Esophagus (tissue), 2 donors: ENCODE measurements at regions not wholly inside any gene's neighbourhood (a gene's known extent, or its start where the extent isn't known, plus 50 kb on each side); places are given as distances from the start of the nearest gene placed in this dataset.
"Not testable (repeated sequence)": the region's sequence is repeated elsewhere in the genome, so short reads cannot be mapped to it uniquely, and the experiment has no call there.

Source experiments
- H3K27ac ChIP-seq, 2 donors: one replicate each; pipeline ENCODE4 v1.5.1; 2013; ENCODE audit warnings: low read depth in 2 of 2, mild to moderate bottlenecking in 2 of 2, inconsistent platforms in 1 of 2, low read length in 1 of 2, moderate library complexity in 1 of 2
- H3K27me3 ChIP-seq, 2 donors: one replicate each; pipeline ENCODE4 v1.6.1; 2013; ENCODE audit warnings: low read length in 2 of 2, control low read depth in 1 of 2, mild to moderate bottlenecking in 1 of 2; ENCODE audit not compliant: insufficient read depth in 2 of 2, control insufficient read depth in 1 of 2
- H3K36me3 ChIP-seq, 2 donors: one replicate each; pipeline ENCODE4 v1.6.1; 2013; ENCODE audit warnings: low read length in 1 of 2; ENCODE audit not compliant: control insufficient read depth in 2 of 2, insufficient read depth in 2 of 2
- H3K4me1 ChIP-seq, 2 donors: one replicate each; pipeline ENCODE4 v1.6.1; 2013; ENCODE audit warnings: low read length in 1 of 2; ENCODE audit not compliant: control insufficient read depth in 2 of 2, insufficient read depth in 2 of 2
- H3K4me3 ChIP-seq, 2 donors: one replicate each; pipeline ENCODE4 v1.5.1; 2013; ENCODE audit warnings: low read length in 2 of 2, mild to moderate bottlenecking in 2 of 2, low read depth in 1 of 2, moderate library complexity in 1 of 2
- H3K9me3 ChIP-seq, 2 donors: one replicate each; pipeline ENCODE4 v1.6.1; 2013; ENCODE audit warnings: mild to moderate bottlenecking in 2 of 2, low read depth in 1 of 2, low read length in 1 of 2, moderate library complexity in 1 of 2; ENCODE audit not compliant: control insufficient read depth in 2 of 2, insufficient read depth in 1 of 2
- WGBS, 2 donors: extraction: QIAGEN DNeasy Blood & Tissue Kit; methylation state at CpG; one replicate each; pipeline ENCODE4 v1.1.7; 2013; 5-methylcytosine and 5-hydroxymethylcytosine counted together
- donor health status: healthy with polysubstance abuse.
- donor health status: Bipolar disorder and iron deficiency.

DNA sequence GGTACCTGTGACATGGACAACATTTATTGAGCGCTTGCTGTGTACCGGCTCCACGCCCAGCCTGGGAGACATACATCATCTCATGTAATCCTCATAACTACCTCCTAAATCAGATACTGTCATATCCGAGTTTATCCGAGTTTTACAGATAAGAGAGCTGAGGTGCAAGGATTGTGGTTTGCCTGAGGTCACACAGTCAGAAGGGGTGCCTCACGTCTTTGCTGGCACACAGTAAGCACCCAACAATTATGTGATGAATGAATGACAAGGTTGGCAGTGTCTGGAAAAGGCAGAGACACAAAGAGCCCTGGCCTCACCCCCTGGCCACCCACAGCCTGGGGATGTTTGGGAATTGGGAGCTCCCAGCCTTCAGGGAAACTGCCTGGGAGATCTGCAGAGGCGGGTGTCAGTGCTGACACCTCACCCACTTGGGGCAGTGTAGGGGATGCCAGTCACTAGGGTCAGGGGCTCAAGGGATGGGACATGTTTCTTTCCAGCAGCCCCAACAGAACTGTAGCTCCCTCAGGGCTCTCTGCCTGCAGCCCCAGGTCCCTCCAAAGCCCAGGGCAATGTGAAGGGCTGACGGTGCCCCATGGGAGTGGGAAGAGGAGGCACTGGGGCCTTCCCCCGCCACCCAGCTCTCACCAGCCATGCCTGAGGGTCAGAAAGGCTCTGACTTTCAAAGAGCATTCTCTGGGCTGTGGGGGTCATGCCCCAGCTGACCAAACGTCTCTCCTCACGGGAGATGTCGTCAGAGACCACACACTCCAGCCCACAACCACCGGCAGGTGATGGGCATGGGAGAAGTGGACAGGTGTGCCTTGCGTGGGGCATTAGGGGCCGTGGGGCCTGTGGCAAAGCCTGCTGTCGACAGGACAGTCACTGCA, 157.5 kb downstream of the ZFP36L2 start:
- no peaks in the 10 kb centered on the region for H3K9me3 ChIP-seq
- no peak overlapping the region for H3K27ac ChIP-seq
- H3K36me3 ChIP-seq: no peaks in the 10 kb centered on the region
- no peaks in the 10 kb centered on the region for H3K27me3 ChIP-seq
- WGBS, 2 donors: 84 to 89% methylated on average over 16 of the region's 16 CpGs
- H3K4me1 ChIP-seq: peaks cover 1 to 7% of the 10 kb centered on the region in 2 donors
- no peak overlapping the region for H3K4me3 ChIP-seq

DNA sequence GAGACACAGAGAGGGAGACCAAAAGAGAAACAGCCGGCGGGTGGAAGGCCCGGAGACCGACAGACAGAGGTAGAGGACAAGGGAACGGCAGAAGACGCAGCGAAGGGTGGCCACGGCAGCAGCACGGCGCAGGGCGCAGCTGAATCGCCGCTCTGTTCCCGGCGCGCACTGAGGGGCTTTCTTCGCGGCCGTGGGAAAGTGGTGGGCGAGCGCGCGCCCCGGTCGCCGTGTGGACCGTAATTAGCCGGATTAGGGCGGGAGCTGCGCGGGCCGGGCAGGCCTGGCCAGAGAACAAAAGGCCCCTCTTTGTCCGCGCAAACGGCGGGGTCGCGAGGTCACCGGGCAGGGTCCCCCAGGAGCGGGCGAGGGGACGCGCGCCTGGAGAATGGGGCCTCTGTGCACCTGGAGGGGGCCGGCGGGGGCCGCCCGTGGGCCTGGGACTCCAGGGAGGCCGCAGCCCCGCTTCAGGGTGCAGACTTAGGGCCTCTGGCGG, 158.3 kb downstream of the ZFP36L2 start:
- Histone ChIP-seq H3K27me3 (no peaks in the 10 kb centered on the region), H3K9me3 (no peaks in the 10 kb centered on the region), H3K4me1 (no peaks in the 10 kb centered on the region), H3K4me3 (no peak overlapping the region), H3K36me3 (no peaks in the 10 kb centered on the region), H3K27ac (no peak overlapping the region)
- WGBS, 2 donors: 84 to 89% methylated on average over 49 to 51 of the region's 51 CpGs

- no peaks in the 10 kb centered on the region for H3K4me1 ChIP-seq
- WGBS, 2 donors: 87 to 91% methylated on average over 14 of the region's 14 CpGs
- H3K36me3 ChIP-seq: no peaks in the 10 kb centered on the region
- no peaks in the 10 kb centered on the region for H3K9me3 ChIP-seq
- H3K4me3 ChIP-seq: no peak overlapping the region
- no peak overlapping the region for H3K27ac ChIP-seq
- no peaks in the 10 kb centered on the region for H3K27me3 ChIP-seq
Observed at GRCh38 chr2:43067254-43068040, 159.0 kb downstream of the ZFP36L2 start.

- 91 to 96% methylated on average over 20 of the region's 20 CpGs for WGBS, 2 donors
- H3K9me3 ChIP-seq, H3K36me3 ChIP-seq, H3K4me3 ChIP-seq, H3K27ac ChIP-seq, H3K4me1 ChIP-seq, H3K27me3 ChIP-seq: not testable (repeated sequence)
Observed at GRCh38 chr2:43066541-43067253, 159.7 kb downstream of the ZFP36L2 start.

DNA sequence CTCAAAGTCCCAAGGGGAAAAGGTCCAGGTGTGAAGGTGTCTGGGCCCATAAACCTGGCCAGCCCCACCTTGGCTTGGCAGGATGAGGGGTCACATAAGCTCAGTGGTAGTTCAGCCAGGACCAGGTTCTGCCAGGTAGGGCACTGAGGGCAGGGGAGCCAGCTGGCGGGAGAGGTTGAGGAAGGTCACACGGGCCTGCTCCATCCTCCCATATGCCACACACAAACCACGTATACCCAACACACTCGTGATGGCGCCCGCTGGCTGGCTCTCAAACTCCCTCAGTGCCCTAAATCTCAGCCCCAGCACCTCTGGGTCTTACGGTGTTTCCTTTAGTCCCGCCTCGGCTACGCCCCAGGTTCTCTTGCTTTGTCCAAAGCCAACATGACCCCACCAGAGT, 160.5 kb downstream of the ZFP36L2 start:
- no peaks in the 10 kb centered on the region for H3K27me3 ChIP-seq
- H3K4me3 ChIP-seq: no peak overlapping the region
- no peak overlapping the region for H3K27ac ChIP-seq
- H3K36me3 ChIP-seq: no peaks in the 10 kb centered on the region
- no peaks in the 10 kb centered on the region for H3K9me3 ChIP-seq
- WGBS, 2 donors: 86 to 91% methylated on average over 10 of the region's 10 CpGs
- no peaks in the 10 kb centered on the region for H3K4me1 ChIP-seq

- Histone ChIP-seq H3K27me3 (no peaks in the 10 kb centered on the region), H3K36me3 (no peaks in the 10 kb centered on the region), H3K4me3 (no peak overlapping the region), H3K9me3 (no peaks in the 10 kb centered on the region), H3K27ac (no peak overlapping the region), H3K4me1 (no peaks in the 10 kb centered on the region)
- whole genome bisulfite sequencing, 2 donors: 91 to 96% methylated on average over 3 of the region's 3 CpGs
Observed at GRCh38 chr2:43065036-43065435, 161.4 kb downstream of the ZFP36L2 start.

DNA sequence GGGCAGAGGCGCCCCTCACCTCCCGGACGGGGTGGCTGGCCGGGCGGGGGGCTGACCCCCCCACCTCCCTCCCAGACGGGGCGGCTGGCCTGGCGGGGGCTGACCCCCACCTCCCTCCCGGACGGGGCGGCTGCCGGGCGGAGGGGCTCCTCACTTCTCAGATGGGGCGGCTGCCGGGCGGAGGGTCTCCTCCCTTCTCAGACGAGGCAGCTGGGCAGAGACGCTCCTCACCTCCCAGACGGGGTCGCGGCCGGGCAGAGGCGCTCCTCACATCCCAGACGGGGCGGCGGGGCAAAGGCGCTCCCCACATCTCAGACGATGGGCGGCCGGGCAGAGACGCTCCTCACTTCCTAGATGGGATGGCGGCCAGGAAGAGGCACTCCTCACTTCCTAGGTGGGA, 163.3 kb downstream of the ZFP36L2 start:
- H3K36me3 ChIP-seq, H3K27ac ChIP-seq, H3K4me3 ChIP-seq, H3K27me3 ChIP-seq, H3K9me3 ChIP-seq, H3K4me1 ChIP-seq: not testable (repeated sequence)
- 98 to 100% methylated on average over 3 to 24 of the region's 32 CpGs for WGBS, 2 donors

- H3K36me3 ChIP-seq: no peaks in the 10 kb centered on the region
- no peak overlapping the region for H3K27ac ChIP-seq
- no peaks in the 10 kb centered on the region for H3K27me3 ChIP-seq
- H3K9me3 ChIP-seq: no peaks in the 10 kb centered on the region
- H3K4me1 ChIP-seq: peaks cover 0 to 7% of the 10 kb centered on the region in 2 donors
- no peak overlapping the region for H3K4me3 ChIP-seq
Observed at GRCh38 chr2:43062058-43062457, 164.3 kb downstream of the ZFP36L2 start.

DNA sequence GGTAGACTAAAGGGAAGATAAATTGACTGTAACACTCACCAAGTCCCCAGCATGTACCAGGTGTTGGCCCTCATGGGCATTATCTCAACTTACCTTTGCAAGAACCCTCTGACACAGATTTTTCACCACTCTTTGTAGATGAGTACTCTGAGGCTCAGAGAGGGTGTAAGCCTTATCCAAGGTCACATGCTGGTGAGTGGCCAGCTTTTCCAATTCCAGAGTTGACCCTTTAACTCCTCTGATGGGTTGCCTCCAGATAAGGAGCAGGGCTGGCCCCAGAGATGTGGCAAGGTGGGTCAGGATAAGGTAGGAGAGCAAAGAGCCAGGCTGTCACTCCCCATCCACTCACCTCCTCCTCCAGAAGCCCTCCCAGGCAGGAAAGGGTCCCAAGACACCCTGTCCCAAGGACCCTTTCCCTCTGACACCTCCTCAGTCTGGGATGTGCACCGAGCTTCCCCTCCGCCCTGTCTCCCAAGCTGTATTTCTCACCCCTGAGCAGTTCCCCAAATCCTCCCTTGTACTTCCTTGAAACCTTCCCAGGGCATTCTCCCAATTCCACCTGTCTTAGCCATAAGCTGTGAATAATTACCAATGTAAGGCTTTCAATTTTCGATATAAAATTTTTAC, 165.9 kb downstream of the ZFP36L2 start:
- WGBS, 2 donors: 87 to 91% methylated on average over 3 of the region's 3 CpGs
- H3K36me3 ChIP-seq: no peaks in the 10 kb centered on the region
- no peaks in the 10 kb centered on the region for H3K9me3 ChIP-seq
- H3K4me1 ChIP-seq: peaks cover 0 to 9% of the 10 kb centered on the region in 2 donors
- H3K4me3 ChIP-seq: no peak overlapping the region
- H3K27ac ChIP-seq: no peak overlapping the region
- H3K27me3 ChIP-seq: no peaks in the 10 kb centered on the region
